Sigmoid colon (tissue), 4 donors: ENCODE measurements at regions not wholly inside any gene's neighbourhood (a gene's known extent, or its start where the extent isn't known, plus 50 kb on each side); places are given as distances from the start of the nearest gene placed in this dataset.
"Not testable (repeated sequence)": the region's sequence is repeated elsewhere in the genome, so short reads cannot be mapped to it uniquely, and the experiment has no call there.

Experiments
- POLR2AphosphoS5 ChIP-seq, 4 donors: sonication (generic); formaldehyde crosslinking; IDR thresholded peaks; one replicate each; pipeline ENCODE4 v1.6.1; 2017; ENCODE audit warnings: antibody characterized with exemption in 4 of 4
- TF ChIP-seq, protein P1 (sequence below), 4 experiments: fragments of 450-650 bp in 3 of 4; fragments of 200-600 bp in 1 of 4; IDR thresholded peaks; one replicate each; pipeline ENCODE4 v1.5.1; 2016 to 2019; ENCODE audit warnings: antibody characterized with exemption in 4 of 4, mild to moderate bottlenecking in 3 of 4, moderate library complexity in 2 of 4

DNA sequence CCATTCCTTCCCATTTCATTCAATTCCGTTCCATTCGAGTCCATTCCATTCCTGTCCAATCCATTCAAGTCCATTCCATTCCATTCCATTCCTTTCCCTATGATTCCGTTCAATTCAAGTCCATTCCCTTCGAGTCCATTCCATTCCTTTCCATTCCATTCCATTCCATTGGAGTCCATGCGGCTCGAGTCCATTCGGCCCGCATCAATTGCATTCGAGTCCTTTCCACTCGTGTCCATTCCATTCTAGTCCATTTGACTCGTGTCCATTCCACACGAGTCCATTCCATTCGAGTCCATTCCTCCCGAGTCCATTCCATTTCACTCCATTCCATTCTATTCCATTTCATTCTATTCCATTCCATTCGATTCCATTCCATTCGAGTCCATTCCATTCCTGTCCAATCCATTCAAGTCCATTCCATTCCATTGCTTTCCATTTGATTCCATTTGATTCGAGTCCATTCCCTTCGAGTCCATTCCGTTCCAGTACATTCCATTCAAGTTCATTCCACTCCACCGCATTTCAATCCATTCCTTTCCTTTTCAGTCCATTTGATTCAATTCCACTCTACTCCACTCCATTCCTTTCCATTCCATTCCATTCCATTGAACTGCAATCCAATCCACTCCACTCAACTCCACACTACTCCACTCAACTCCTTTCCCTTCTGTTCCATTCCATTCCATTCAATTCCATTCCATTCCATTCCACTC, 2565.9 kb upstream of the TPTE start:
- not testable (repeated sequence) for TF ChIP-seq POLR2AphosphoS5 (IDR thresholded peaks at IDR 0.05)
- TF ChIP-seq, protein P1, sequence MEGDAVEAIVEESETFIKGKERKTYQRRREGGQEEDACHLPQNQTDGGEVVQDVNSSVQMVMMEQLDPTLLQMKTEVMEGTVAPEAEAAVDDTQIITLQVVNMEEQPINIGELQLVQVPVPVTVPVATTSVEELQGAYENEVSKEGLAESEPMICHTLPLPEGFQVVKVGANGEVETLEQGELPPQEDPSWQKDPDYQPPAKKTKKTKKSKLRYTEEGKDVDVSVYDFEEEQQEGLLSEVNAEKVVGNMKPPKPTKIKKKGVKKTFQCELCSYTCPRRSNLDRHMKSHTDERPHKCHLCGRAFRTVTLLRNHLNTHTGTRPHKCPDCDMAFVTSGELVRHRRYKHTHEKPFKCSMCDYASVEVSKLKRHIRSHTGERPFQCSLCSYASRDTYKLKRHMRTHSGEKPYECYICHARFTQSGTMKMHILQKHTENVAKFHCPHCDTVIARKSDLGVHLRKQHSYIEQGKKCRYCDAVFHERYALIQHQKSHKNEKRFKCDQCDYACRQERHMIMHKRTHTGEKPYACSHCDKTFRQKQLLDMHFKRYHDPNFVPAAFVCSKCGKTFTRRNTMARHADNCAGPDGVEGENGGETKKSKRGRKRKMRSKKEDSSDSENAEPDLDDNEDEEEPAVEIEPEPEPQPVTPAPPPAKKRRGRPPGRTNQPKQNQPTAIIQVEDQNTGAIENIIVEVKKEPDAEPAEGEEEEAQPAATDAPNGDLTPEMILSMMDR (IDR thresholded peaks at IDR 0.05): not testable (repeated sequence)
